Liver (tissue), 3 donors: ENCODE measurements at regions not wholly inside any gene's neighbourhood (a gene's known extent, or its start where the extent isn't known, plus 50 kb on each side); places are given as distances from the start of the nearest gene placed in this dataset.

Source experiments
- CTCF ChIP-seq: fragments of 150-350 bp; IDR thresholded peaks from 2 replicates; pipeline ENCODE4 v1.5.1; 2017; ENCODE audit warnings: improper control_type of control experiment, low read depth, low read length; ENCODE audit not compliant: missing input control
- RAD21 ChIP-seq, 2 donors: IDR thresholded peaks; 2 replicates each; pipeline ENCODE4 v1.6.1; 2016; ENCODE audit warnings: antibody characterized with exemption in 2 of 2, mild to moderate bottlenecking in 2 of 2
- donor health status: healthy.
- donor health status: healthy.

GRCh38 chr19:29328586-29328985, 115.6 kb upstream of the UQCRFS1 start:
- TF ChIP-seq CTCF (no peak), RAD21 (IDR thresholded peaks at IDR 0.05) (no peak)
